Islet of Langerhans (tissue), 1 donor: ENCODE measurements at regions not wholly inside any gene's neighbourhood (a gene's known extent, or its start where the extent isn't known, plus 50 kb on each side); places are given as distances from the start of the nearest gene placed in this dataset.

Experiments
- FAIRE-seq: peaks from one replicate; lab custom pipeline; 2011; peaks lifted over from hg19 to GRCh38; lab: Jason Lieb, UNC

DNA sequence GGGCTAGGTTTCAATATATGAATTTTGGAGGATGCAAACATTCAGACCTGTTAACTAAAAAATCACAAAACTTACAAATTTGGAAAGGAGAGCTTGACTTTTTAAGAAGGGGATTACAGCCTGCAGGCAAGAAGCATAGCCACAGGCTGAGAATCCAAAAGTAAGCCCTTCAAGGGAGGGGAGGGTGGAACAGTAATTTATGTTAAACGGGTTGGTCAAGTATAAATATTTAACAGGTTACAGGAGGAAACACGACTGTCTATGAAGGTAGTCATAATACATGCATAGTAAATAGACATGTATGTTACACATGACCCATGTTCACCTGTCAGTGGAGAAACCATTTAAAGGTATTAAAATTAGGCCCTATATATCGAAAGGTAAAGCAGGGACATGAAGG, 261.1 kb upstream of the RGS18 start:
- no peak for FAIRE-seq

DNA sequence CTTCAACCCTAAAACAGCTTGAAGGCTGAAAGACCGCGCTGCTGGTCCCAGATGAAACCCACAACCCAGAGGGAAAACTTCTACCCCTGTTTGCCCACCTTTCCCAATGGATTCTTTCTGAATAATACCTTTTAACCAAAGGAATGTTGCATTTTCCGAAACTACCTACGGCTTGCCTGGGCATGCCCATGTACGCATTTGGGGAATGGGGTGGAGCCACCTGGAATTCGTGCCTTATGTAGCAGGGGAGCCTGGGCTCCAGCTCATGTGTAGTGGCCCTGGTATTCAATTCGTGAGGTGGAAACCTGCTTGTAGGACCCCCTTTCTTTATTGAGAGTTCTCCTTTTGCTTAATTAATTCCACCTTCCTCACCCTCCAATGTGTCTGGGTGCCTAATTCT, 256.6 kb upstream of the RGS18 start:
- no peak for FAIRE-seq

DNA sequence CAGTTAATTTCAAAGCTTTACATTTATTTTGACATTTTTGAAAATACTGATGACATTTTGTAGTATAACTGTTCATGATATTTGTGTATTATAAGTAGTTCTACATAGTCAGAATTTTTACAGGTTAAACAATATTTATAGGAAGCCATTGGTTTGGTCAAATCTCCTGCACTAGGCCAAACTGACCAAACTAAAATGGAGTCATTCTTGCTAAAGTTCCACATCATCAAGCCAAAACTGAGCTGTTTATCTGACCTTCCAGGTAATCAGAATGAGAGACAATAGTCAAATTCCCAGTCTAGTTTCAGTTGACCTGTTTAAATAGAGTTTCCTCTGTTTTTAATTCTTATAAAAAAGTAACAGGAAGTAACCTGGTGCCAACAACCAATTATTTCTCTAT, 253.3 kb upstream of the RGS18 start:
- no peak for FAIRE-seq

DNA sequence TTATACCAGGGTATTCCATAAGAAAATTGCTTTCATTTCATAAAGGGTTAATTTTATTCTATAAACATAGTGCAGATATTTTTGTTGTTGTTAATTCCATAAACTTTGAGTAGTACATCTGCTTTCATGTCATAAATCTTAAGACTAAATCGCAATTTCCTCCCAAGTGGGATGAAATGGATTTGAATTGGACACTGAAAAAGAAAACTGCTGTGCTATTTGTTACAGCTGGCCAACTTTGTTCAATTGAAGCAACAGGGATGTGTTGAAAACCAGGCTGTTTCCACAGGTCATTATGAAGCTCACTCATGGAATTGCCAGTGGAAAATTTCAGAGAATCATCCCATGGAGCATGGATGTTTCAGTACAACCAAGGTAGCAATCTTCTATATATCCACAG, 252.5 kb upstream of the RGS18 start:
- no peak for FAIRE-seq

DNA sequence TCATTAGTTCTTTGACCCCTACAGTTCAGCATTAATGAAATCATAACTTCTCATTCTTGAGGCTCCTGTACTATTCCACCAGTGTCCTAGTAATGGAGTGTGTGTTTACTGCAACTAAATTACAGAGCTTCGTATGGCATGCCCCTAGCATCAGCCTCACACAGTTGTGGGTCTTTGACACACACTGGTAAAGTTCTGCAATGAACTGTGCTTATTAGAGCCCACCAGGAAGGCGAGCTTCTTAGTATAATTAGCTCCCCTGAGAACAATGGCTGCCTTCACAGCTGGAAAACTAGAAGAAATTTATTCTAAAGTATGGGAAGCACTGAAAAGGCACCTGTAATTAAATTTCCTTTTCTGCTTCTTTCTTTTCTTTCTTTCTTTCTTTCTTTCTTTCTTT, 251.1 kb upstream of the RGS18 start:
- FAIRE-seq, result no peak

DNA sequence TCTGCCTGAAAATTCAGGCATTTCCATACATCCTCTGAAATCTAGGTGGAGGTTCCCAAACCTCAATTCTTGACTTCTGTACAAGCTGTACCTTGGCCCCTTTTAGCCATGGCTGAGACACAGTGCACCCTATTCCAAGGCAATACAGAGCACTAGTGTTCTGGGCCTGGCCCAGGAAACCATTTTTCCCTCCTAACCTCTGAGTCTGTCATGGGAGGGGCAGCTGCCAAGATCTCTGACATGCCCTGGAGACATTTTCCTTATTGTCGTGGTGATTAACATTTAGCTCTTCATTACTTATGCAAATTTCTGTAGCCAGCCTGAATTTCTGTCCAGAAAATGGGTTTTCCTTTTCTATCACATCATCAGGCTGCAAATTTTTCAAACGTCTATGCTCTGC, 248.0 kb upstream of the RGS18 start:
- FAIRE-seq, result no peak

DNA sequence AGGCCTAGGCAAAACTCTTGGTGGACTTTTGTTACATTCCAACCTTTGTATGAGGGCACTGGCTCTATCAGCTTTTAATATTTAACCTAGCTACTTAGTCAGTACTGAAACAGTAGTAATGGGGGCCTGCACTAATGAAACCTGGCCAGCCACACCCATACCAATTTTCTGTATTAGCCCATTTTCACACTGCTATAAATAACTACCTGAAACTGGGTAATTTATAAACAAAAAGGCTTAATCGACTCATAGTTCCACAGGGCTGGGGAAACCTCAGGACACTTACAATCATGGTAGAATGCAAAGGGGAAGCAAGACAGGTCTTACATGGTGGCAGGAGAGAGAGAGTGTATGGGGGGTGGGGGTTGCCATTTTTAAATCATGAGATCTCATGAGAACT, 245.7 kb upstream of the RGS18 start:
- FAIRE-seq, result no peak

DNA sequence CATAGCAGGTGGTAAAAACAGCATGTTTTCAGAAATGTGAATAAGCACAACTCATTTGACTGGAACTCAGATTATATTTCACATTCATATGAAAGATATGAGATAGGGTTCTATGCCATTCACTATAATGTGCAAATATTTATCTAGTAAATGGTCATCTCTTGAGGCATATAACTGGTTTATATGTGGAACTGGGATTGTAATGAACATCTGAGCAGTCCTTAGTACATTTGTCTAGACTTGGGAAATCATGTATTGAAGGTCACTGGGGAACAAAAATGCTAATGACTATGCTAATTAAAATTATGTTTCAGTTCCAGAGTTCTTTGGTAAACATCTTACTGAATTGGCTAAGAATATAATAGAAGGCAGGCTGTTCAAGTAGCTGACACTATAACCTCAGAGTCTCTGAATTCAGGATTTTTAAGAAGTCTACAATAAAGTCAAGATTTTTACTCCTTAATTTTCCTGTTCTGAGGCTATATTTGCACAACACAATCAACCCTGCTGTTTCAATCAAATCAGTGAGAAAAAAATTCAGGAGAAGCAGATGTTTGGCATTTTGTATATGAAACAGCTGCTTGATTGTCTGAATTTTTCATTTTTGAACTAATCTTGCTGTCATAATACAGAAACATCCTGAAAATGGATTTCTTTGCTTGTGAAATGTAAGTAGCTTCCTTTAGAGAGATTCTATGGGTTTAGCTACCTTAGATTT, 244.8 kb upstream of the RGS18 start:
- no peak for FAIRE-seq

DNA sequence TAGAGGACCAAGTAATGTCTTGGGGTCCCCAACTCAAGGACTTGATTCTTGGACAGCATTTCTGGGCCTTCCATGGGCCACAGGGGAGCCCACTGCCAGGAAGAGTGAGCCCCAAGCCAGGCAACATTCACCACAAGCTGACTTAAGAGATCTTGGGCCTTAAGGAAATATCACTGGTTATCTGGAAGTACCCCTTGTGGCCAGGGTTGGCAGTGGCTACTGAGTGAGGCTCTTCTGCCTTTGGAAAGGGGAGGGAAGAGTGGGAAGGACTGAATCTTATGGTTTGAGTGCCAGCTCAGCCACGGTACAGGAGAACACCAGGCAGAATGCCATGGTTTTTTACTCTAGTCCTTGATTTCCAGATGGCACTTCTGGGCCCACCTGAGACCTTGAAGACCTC, 228.9 kb upstream of the RGS18 start:
- no peak for FAIRE-seq

DNA sequence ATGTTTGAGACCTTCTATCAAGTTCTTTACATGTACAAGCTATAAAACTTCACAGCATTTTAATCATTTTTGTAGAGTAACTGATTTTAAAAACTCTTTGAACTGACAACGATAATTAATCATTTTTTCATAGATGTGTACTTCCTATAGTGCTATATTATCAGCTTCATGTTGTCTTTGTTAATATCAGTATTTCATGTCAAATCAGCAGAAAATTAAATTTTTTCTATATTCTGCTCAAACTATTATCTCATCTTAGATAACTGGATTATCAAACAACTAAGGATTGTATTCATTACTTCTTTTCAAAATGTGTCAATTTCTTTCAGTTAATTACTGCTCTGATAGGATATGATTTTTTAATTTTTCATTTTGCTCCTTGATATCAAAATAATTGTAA, 214.6 kb upstream of the RGS18 start:
- no peak for FAIRE-seq

DNA sequence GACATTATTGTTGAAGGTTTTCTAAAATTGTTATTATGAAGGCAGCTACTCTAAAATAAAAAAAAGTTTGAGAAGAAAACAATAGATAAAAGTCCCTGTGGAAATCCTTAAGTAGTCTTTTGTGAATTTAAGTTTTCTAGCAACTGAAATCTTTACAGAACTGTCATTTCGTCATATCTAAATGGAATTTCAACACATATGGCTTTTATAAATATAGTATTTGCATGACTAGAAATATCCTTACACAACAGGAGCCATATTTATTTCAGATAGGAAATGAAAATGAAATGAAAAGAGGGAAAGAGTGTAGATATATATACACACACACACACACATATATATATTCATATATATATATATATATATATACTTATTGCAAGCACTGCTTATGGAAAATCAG, 204.7 kb upstream of the RGS18 start:
- FAIRE-seq, result no peak

DNA sequence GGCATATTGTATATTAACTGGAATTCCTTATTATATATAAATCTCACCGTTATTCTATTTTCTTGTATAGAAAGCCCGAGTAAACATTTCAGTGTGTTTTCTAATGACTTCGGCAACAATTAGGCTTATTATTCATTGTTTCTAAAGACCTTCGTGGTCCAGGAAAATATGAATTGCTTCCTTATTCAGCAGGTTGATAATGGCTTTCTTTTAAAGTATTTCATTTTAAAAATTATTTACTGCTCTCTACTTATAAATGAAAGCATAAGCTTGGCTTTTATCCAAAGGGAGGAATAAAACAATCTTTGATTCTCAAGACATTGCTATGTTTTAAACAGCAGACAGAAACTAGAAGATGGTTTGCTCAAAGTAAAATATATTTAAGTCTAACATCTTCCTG, 198.4 kb upstream of the RGS18 start:
- no peak for FAIRE-seq

DNA sequence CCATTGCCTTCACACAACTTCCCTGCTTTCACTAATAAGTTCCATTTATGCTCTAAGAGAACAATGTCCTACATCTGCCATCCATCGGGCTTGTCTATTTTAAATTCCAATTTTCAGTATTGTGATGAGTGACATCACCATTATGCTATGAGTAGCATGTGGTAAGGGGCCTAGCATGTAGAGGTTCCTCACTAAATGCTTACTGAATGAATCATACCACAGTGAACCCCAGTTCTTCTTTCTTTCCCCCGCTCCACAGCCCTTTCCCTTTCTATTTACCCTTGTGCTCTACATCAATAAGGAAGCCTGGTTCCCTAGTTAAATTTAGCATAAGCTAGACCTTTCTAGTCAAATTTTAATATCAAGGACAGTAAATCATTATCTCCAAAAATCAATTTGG, 195.0 kb upstream of the RGS18 start:
- no peak for FAIRE-seq

DNA sequence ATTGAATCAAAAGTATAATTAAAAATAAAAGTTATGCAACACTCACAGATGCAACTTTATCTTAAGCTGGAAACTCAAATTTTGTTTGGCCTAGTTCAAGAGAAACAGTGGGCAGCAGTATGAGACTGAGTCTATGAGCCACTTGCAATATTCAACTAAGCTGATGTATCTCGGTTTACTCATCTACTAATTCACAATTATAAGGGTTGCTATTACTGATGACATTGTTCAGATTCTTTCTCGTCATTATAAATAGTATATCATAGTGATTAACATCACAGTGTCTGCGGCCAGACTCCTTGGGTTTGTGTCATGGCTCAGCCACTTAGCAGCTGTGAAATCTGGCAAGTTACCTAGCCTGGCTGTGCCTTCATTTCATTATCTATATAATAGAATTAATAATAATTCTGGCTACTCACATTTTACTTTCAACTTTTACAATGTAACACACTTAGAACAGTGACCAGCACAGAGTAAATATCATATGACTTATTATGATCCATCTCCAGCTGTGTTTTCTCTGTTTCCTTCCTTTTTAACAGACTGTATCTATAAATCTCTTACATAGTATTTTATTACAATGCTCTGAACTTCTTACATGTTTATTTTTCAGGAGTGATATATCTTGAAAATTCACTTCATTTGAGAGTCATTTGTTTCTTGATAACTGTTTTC, 194.3 kb upstream of the RGS18 start:
- no peak for FAIRE-seq

DNA sequence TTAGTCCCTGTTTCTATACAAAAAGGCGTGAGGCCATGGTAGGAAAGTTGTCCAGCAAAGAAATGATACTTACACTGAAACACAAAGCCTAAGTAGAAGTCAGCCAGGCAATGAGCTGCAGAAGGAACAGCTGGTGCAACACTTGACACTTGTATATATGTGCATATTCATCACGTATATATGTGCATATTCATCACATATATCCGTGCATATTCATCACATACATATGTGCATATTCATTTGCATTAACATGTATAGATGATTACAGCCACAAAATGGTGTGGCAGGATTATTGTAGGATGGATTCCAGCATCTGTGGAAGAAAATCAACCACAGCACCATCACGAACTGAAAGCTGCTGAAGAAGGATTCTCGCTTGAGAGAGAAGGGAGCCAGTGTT, 189.0 kb upstream of the RGS18 start:
- no peak for FAIRE-seq

DNA sequence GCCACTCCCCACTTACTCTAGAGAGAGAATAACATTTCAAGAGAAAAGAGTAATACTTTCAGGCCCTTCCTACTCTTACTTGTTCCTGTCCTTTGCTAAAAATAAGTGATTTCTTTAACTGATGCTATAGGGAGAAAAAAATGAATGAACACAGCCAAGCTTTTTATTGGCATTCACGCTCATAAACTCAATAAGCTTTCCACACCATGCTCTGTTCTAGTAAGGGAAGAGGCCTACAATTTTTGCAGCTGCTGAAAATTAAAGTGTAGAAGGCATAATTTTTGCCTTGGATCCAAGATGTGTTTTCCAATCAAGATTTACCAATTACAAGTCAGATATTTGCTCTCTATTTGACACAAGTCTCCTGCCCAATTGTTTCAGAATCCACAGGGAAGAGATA, 188.1 kb upstream of the RGS18 start:
- no peak for FAIRE-seq

DNA sequence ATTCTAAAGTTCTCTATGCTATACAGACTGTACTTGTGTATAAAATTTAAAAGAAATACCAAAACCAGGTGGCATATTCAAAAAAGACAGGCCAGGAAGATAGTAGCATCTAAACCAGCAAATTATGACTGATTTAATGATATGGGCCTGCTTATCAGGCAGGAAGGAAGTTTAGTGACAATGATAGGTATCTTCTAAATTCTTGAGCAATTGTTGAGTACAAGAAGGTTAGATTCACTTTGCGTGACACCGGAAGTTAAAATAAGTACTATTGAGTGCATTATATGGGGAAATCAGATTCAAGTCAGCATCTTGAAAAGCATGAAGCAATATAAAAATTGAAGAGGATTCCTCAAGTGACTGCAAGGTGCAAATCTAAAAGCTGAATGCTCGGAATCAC, 186.8 kb upstream of the RGS18 start:
- no peak for FAIRE-seq

DNA sequence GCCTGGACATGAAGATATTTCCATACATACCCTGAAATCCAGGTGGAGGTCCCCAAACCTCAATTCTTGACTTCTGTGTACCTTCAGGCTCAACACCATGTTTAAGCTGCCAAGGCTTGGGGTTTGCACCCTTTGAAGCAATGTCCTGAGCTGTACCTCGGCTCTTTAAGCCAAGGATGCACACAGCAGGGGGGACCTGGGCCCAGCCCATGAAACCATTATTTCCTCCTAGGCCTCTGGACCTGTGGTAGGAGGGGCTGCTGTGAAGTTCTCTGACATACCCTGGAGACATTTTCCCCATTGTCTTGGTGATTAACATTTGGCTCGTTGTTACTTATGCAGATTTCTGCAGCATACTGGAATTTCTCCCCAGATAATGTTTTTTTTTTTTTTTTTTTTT, 184.3 kb upstream of the RGS18 start:
- FAIRE-seq, result no peak

DNA sequence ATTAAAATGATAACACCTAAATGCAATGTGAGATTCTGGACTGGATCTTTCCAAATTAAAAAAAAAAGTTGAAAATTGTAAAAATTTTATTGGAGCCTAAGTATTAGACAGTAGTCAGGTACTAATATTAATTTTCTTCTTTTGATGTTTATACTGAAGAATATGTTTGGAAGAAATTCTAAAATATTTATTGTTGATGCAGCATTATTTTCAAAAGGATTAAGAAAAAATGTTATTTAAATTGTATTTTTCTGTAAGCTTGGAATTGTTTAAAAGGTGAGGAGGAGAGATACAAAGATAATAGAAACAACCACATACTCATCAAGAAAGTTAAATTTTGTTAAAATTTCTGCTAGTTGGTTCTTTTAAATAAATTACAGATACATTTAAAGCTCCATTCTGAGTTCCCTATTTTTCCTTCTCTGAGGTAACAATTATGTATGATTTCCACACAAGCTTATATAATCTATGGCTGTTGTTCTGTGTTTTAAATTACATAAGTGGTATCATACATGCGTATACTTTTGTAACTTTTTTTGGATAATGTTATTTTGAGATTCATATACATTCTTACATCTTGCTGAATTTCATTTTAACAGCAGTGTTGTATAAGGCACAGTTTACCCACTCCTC, 180.3 kb upstream of the RGS18 start:
- FAIRE-seq, result no peak

DNA sequence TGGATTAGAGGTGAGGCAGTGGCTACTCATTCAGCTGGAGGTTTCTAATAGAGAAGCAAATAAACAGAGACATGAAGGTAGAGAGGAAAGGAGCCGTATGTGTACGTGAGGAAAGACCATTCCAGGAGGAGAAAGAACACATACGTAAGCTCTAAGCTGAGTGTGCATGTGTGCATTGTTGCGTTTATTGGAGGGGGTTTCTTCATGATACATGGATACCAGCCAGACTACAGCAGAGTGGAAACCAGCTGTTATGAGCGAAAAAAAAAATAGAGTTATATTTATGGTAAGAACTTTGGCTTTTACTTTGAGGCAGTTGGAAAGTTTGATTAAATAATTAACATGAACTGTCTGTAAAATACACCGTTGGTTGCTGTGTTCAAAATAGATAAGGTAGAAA, 173.4 kb upstream of the RGS18 start:
- FAIRE-seq, result no peak

DNA sequence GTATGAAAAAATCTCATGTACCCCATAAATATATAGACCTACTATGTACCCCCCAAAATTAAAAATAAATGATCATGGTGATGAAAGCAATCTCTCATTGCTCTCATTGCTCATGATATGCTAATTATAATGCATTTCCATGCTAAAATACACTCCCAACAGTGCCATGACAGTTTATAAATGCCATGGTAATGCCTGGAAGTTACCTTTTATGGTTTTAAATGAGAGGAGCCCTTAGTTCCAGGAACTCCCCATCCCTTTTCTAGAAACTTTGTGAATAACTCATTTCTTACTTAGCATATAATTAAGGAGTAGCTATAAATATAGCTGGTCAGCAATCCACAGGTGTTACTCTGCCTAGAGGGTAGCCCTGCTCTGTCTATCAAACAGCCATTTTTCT, 166.1 kb upstream of the RGS18 start:
- no peak for FAIRE-seq

DNA sequence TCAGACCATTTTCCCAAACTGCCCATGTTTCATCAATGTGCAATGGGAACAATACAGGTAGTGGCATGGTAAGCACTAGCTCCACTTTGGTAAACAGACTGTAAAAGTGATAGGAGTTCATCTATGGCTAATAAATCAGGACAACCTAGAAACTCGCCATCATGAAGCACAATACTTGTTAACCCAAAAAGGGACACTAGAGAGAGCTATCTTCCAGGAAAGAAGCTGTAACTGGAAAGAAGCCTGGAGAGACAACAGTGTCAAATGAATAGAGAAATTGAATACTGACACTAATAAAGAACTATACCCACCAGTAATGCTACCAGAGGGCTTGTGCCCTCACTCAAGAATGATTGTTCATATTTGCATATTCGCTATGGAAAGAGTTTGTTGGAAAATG, 164.7 kb upstream of the RGS18 start:
- FAIRE-seq, result no peak

DNA sequence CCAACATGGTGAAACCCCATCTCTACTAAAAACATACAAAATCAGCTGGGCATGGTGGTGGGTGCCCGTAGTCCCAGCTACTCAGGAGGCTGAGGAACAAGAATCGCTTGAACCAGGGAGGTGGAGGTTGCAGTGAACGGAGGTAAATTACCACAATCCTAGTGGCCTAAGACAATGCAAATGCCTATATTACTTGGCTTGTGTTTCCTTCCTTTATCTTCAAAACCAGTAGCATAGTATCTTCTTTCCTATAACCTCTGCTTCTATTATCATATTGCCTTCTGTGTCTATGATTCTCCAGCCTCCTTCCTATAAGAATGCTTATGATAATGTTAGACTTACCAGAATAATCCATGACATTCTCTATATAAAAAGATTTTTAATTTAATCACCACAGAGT, 156.2 kb upstream of the RGS18 start:
- FAIRE-seq, result no peak
